GM23248 (cell line): ENCODE measurements at regions not wholly inside any gene's neighbourhood (a gene's known extent, or its start where the extent isn't known, plus 50 kb on each side); places are given as distances from the start of the nearest gene placed in this dataset.

Source experiments
- DNase-seq: peaks from one replicate; pipeline ENCODE4 v3.0.0-alpha.2; 2015
- H2AFZ ChIP-seq: fragments of 200-600 bp; sonication (generic); 2 replicates; pipeline ENCODE4 v1.6.1; 2016; ENCODE audit warnings: antibody characterized with exemption
- H3F3A ChIP-seq: fragments of 200-600 bp; sonication (generic); 2 replicates; pipeline ENCODE4 v1.6.1; 2016; ENCODE audit warnings: mild to moderate bottlenecking, antibody characterized with exemption, mixed run types; ENCODE audit not compliant: insufficient read depth
- H3K27ac ChIP-seq: fragments of 200-600 bp; sonication (generic); 2 replicates; pipeline ENCODE4 v1.5.1; 2016; ENCODE audit warnings: mild to moderate bottlenecking
- H3K27me3 ChIP-seq: fragments of 200-600 bp; sonication (generic); replicated peaks from 2 replicates; pipeline ENCODE4 v1.6.1; 2016; ENCODE audit warnings: mild to moderate bottlenecking; ENCODE audit not compliant: insufficient read depth
- H3K36me3 ChIP-seq: fragments of 200-600 bp; sonication (generic); 2 replicates; pipeline ENCODE4 v1.6.1; 2016; ENCODE audit warnings: low read depth, mild to moderate bottlenecking
- H3K4me1 ChIP-seq: fragments of 200-600 bp; sonication (generic); 2 replicates; pipeline ENCODE4 v1.6.1; 2016; ENCODE audit warnings: mild to moderate bottlenecking; ENCODE audit not compliant: insufficient read depth
- H3K4me2 ChIP-seq: fragments of 200-600 bp; sonication (generic); one replicate; pipeline ENCODE4 v1.6.1; 2016; ENCODE audit warnings: mild to moderate bottlenecking; ENCODE audit not compliant: unreplicated experiment
- H3K4me3 ChIP-seq: fragments of 200-600 bp; sonication (generic); 2 replicates; pipeline ENCODE4 v1.5.1; 2016; ENCODE audit warnings: mild to moderate bottlenecking
- H3K79me2 ChIP-seq: fragments of 200-600 bp; sonication (generic); 2 replicates; pipeline ENCODE4 v1.6.1; 2016; ENCODE audit warnings: mild to moderate bottlenecking; ENCODE audit not compliant: insufficient read depth
- H3K9ac ChIP-seq: fragments of 200-600 bp; sonication (generic); 2 replicates; pipeline ENCODE4 v1.6.1; 2016; ENCODE audit warnings: mild to moderate bottlenecking
- H3K9me2 ChIP-seq: fragments of 200-600 bp; sonication (generic); 2 replicates; pipeline ENCODE4 v1.6.1; 2016; ENCODE audit warnings: mixed run types, mild to moderate bottlenecking, moderate library complexity; ENCODE audit not compliant: insufficient read depth
- H3K9me3 ChIP-seq: fragments of 200-600 bp; sonication (generic); one replicate; pipeline ENCODE4 v1.6.1; 2017; ENCODE audit warnings: low read depth
- H4K20me1 ChIP-seq: fragments of 200-600 bp; sonication (generic); 2 replicates; pipeline ENCODE4 v1.6.0; 2016; ENCODE audit not compliant: insufficient read depth
- EZH2 ChIP-seq: fragments of 200-600 bp; sonication (generic); IDR thresholded peaks from 2 replicates; pipeline ENCODE4 v1.6.1; 2018; ENCODE audit warnings: antibody characterized with exemption, mild to moderate bottlenecking; ENCODE audit not compliant: insufficient read depth, poor library complexity, severe bottlenecking
- EZH2phosphoT487 ChIP-seq: fragments of 200-600 bp; sonication (generic); IDR thresholded peaks from 2 replicates; pipeline ENCODE4 v1.6.1; 2018; ENCODE audit warnings: antibody characterized with exemption, moderate library complexity, mild to moderate bottlenecking, low read depth; ENCODE audit not compliant: insufficient read depth
- WGBS, 2 experiments: methylation state at CpG; one replicate each; pipeline ENCODE4 v1.1.6; 2015 to 2017; ENCODE audit warnings: low lambda C conversion rate in 2 of 2, low coverage in 1 of 2; ENCODE audit errors: missing lambda C conversion rate in 2 of 2; 5-methylcytosine and 5-hydroxymethylcytosine counted together
- in situ Hi-C: fragments of 300-500 bp; cut with MboI; formaldehyde crosslinking; loops from 2 replicates; pipeline ENCODE4 v1.15.0; 2020

- no peak overlapping the region for H3K9ac ChIP-seq
- H4K20me1 ChIP-seq = no peaks in the 10 kb centered on the region
- WGBS, 2 experiments = 68 to 73% methylated on average over 5 of the region's 5 CpGs
- H2AFZ ChIP-seq = no peak overlapping the region
- no peak for TF ChIP-seq EZH2phosphoT487
- TF ChIP-seq EZH2 = no peak
- H3K27ac ChIP-seq = no peak overlapping the region
- H3K4me1 ChIP-seq = no peaks in the 10 kb centered on the region
- no peaks in the 10 kb centered on the region; the same call in 1 of the 2 replicates for H3K27me3 ChIP-seq
- in situ Hi-C loops = no loop called here
- no peaks in the 10 kb centered on the region for H3K36me3 ChIP-seq
- no peaks in the 10 kb centered on the region for H3K79me2 ChIP-seq
- H3K4me3 ChIP-seq = no peak overlapping the region
- no peaks in the 10 kb centered on the region for H3F3A ChIP-seq
- H3K9me3 ChIP-seq = no peaks in the 10 kb centered on the region
- DNase-seq = no peak
- H3K4me2 ChIP-seq = no peak overlapping the region
- H3K9me2 ChIP-seq = no peaks in the 10 kb centered on the region
These were observed 144.8 kb downstream of the GLUL start for GRCh38 chr1:182246783-182247182.

DNA sequence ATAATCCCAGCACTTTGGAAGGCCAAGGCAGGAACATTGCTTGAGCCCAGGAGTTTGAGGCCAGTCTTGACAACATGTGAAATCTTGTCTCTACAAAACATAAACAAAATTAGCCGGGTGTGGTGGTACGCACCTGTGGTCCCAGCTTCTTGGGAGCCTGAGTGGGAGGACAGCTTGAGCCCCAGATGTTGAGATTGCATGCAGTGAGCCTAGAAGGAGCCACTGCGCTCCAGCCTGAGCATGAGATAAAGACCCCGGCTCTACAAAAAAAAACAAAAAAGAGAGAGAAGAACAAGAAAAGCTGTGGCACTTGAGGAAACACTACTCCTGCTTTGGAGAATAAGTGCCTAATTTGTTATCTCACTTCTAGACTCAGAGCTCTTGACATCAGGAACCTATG, 146.6 kb downstream of the GLUL start:
- H2AFZ ChIP-seq = no peak overlapping the region
- H3K27ac ChIP-seq = no peak overlapping the region
- H3K36me3 ChIP-seq = no peaks in the 10 kb centered on the region
- H3K9me2 ChIP-seq = no peaks in the 10 kb centered on the region
- DNase-seq = no peak
- WGBS, 2 experiments = 87 to 92% methylated on average over 4 of the region's 4 CpGs
- TF ChIP-seq EZH2phosphoT487 (no peak), EZH2 (no peak)
- in situ Hi-C loops = no loop called here
- no peaks in the 10 kb centered on the region for H4K20me1 ChIP-seq
- H3K27me3 ChIP-seq = peaks cover 3% of the 10 kb centered on the region; the same call in 1 of the 2 replicates
- H3K9ac ChIP-seq = no peak overlapping the region
- no peaks in the 10 kb centered on the region for H3F3A ChIP-seq
- H3K79me2 ChIP-seq = no peaks in the 10 kb centered on the region
- no peak overlapping the region for H3K4me3 ChIP-seq
- no peaks in the 10 kb centered on the region for H3K9me3 ChIP-seq
- H3K4me1 ChIP-seq = no peaks in the 10 kb centered on the region
- no peak overlapping the region for H3K4me2 ChIP-seq

DNA sequence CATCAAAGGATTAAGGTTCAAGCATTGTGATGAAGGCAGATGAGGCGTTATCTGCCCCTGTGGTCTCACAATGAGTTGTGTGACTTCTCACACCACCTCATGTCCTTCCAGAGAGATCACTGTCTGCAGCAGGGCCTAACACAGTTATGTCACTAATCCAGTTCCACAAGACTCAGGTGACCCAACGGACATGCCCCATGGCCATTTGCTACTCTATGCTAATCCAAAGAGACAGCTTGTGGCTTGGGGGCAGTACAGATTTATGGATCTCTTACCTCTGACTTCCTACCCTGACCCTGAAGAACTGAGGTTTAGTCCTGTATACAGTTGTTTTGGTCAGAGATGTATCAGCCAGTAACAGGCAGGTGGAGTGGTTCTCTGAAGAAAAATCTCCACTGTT, 147.1 kb downstream of the GLUL start:
- no peaks in the 10 kb centered on the region for H3K79me2 ChIP-seq
- TF ChIP-seq EZH2phosphoT487 (no peak), EZH2 (no peak)

GRCh38 chr1:182242641-182243040, 148.9 kb downstream of the GLUL start:
- H3K9ac ChIP-seq = no peak overlapping the region
- no peaks in the 10 kb centered on the region for H3K4me1 ChIP-seq
- H3K27ac ChIP-seq = no peak overlapping the region
- no peak overlapping the region for H3K4me3 ChIP-seq
- H4K20me1 ChIP-seq = no peaks in the 10 kb centered on the region
- H2AFZ ChIP-seq = no peak overlapping the region
- peaks cover 3% of the 10 kb centered on the region; the same call in 1 of the 2 replicates for H3K27me3 ChIP-seq
- no peaks in the 10 kb centered on the region for H3K9me2 ChIP-seq
- H3K36me3 ChIP-seq = no peaks in the 10 kb centered on the region
- no peak for DNase-seq
- no peaks in the 10 kb centered on the region for H3K79me2 ChIP-seq
- H3K9me3 ChIP-seq = no peaks in the 10 kb centered on the region
- H3F3A ChIP-seq = no peaks in the 10 kb centered on the region
- no peak overlapping the region for H3K4me2 ChIP-seq
- TF ChIP-seq EZH2 (no peak), EZH2phosphoT487 (no peak)
- in situ Hi-C loops = no loop called here

More for the DNA sequence above, 147.1 kb downstream of the GLUL start:
- H4K20me1 ChIP-seq = no peaks in the 10 kb centered on the region
- H3K4me2 ChIP-seq = no peak overlapping the region
- in situ Hi-C loops = no loop called here
- no peaks in the 10 kb centered on the region for H3K9me3 ChIP-seq
- peaks cover 3% of the 10 kb centered on the region; the same call in 1 of the 2 replicates for H3K27me3 ChIP-seq
- no peaks in the 10 kb centered on the region for H3K9me2 ChIP-seq
- DNase-seq = no peak
- H3F3A ChIP-seq = no peaks in the 10 kb centered on the region
- H3K4me1 ChIP-seq = no peaks in the 10 kb centered on the region
- H2AFZ ChIP-seq = no peak overlapping the region
- H3K9ac ChIP-seq = no peak overlapping the region
- no peaks in the 10 kb centered on the region for H3K36me3 ChIP-seq
- WGBS, 2 experiments = 61 to 63% methylated on average over 2 of the region's 2 CpGs
- no peak overlapping the region for H3K4me3 ChIP-seq
- H3K27ac ChIP-seq = no peak overlapping the region

DNA sequence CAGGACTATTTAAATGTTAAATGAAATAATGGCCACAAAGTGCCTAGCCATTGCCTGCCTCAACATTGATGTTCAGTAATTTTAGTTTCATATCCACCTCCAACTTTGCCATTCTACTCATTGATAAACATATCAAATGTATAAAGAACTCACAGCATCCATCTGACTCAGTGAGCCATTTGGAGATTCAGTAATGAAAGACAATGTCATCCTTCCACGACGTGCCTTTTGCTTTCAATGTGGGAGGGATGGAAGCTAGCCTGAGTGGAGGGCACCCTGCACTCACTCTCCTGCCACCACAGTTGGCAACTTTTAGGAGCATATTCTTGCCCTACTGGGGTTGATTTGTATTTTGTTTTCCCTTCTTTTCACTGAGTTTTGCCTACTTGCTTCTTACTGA, 151.5 kb downstream of the GLUL start:
- Histone ChIP-seq H3K79me2 (no peaks in the 10 kb centered on the region), H3K27me3 (peaks cover 3% of the 10 kb centered on the region; the same call in 1 of the 2 replicates), H4K20me1 (no peaks in the 10 kb centered on the region), H3K9me2 (no peaks in the 10 kb centered on the region), H3K27ac (no peak overlapping the region), H3K4me3 (no peak overlapping the region), H3K9me3 (no peaks in the 10 kb centered on the region), H3K4me2 (no peak overlapping the region), H3K9ac (no peak overlapping the region), H2AFZ (no peak overlapping the region), H3K4me1 (no peaks in the 10 kb centered on the region), H3F3A (no peaks in the 10 kb centered on the region), H3K36me3 (no peaks in the 10 kb centered on the region)
- no peak for TF ChIP-seq EZH2phosphoT487
- no peak for TF ChIP-seq EZH2
- no peak for DNase-seq
- WGBS, 2 experiments = 93 to 97% methylated on average over 2 of the region's 2 CpGs
- in situ Hi-C loops = no loop called here
